ENCODE measurements at regions not wholly inside any gene's neighbourhood (a gene's known extent, or its start where the extent isn't known, plus 50 kb on each side); places are given as distances from the start of the nearest gene placed in this dataset.

- DNase-seq: no peak
These were observed 529.7 kb upstream of the ZNF608 start for GRCh38 chr5:125276096-125276495.

DNA sequence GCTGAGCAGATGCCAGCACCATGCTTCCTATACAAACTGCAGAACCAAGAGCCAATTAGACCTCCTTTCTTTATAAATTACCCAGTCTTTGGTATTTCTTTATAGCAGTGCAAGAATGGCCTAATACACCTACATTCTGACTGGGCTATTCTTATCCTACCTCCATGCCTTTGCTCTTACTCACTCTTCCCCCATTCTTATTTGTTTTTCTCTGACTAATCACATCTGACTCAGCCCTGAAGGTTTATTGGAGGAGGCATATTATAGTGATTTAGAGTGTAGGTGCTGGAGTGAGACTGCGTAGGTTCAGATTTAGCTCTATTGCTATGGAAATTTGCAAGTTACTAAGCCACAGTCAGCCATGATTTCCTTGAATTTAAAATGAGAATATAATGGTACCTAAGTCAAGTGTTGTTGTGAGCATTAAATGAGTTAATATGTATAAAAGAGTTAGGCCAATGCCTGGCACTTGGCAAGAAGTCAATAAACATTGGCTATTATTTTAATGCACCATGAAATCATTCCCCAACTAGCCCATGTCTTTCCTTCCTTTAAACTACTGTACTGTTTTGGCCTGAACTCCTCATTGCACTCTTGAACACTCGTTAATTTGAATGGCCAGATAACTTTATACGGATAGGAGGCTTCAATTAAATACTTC is 531.2 kb upstream of the ZNF608 start:
- no peak for DNase-seq

DNA sequence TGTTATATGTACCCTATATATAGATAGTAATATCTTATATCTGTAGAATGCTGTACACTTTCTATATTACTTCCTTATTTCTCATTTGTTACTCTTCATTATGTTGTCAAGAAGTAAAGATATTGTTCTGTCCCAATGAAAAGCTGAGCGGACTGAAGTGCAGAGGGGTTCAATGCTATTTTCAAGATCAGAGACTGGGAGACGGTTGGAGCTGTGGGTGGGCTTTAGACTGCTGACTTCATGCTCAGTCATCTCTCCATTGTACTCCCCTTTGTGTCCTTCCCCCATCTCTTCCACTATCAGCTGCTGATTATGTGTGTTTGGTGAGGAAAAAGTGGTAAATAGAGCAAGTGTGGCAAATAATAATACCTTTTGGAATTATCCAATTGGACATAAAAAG is 532.3 kb upstream of the ZNF608 start:
- no peak for DNase-seq

DNA sequence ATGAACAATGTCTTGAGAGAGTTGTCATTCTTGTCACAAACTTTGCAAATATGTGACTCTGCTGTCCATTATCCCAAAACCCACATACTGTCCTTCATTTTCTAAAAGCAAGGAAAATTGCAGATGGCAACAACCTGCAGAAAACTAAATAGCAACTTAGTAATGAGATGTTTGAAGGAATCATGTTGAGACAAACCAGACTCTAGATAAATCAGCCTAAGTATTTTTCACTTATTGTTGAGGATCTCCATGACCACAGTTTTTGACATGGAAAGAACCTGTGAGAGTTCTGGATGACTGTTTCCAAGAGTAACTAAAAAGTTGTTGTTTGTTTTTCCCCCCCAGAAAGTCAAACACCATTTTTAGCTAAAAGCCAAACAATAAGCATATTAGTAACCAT is 535.2 kb upstream of the ZNF608 start:
- no peak for DNase-seq

DNA sequence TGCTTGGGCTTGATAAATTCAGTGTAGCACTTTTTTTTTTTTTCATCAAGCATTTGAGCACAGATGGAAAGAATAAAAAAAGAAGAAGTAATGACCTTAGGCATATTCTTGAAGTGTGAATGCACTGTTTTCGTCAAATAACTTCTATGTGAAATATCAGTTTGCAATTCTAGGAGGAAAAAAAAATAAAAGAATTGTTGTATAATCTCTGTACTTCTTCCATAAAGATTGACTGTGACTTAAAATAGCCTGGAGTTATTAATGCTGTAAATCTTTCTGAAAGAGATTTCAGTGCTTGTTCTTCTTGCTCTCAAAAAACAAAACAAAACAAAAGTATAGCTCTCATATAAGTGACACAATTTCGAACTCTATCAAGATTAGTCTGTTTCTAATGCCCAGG is 536.9 kb upstream of the ZNF608 start:
- DNase-seq: no peak

DNA sequence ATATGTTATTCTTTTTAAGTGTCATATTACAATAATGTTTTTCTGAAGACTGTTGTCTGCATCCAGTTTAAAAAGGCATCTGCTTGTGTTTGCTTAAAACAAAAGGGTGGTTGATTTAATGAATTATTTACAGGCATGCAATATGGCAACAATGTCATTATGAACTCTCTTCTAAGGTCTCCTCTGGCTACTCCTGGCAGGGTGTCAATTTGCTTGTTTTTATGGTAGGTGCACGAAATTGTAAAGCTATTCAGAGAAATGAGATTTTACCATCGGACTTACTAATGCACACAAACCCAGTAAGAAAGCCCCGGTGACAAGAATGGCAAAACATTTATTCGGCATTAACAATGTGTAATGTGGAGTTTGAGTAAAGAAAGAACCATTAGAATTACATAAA is 539.8 kb upstream of the ZNF608 start:
- no peak for DNase-seq

GRCh38 chr5:125289606-125290005 is 543.2 kb upstream of the ZNF608 start:
- DNase-seq: no peak

DNA sequence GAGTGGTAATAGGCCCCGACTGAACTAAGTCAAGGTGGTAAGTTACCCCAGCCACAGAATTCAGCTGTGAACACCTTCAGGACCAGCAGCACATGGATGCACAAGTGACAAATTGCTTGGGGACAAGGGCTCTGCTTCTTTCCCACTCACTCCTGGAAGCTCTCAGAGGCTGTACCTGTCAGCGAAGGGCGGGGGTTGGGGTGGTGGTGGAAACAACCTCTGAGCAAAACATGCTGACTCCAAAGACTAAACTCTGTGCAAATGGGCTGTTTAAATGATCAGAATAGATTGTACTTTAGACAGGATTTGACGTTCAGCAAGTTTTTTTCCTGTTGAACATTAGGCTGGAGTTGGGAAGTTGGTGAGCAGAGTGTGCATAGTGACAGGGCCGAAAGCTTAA is 544.5 kb upstream of the ZNF608 start:
- DNase-seq: no peak

DNA sequence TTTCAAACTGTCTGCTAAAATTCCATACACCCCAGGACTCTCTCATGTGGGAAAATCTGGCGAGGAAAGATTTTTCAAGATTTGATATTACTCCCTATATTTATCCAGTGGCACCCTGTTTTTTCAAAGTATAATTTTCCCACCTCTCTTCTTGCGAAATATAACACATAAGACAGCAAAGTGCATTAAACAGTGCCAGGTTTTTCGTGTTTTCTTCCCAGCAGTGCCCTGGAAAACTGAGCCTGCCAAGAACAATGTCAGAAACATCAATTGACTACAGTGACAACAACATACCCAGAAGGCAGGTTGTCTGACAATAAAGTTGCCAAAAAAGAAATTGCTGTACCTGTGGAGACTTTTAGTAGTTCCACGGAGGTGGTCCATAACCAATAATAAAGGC is 545.0 kb upstream of the ZNF608 start:
- DNase-seq: no peak

- no peak for DNase-seq
These were observed 546.8 kb upstream of the ZNF608 start for GRCh38 chr5:125293223-125293622.

- peak in 1 of 51 donors; percentile 47 for DNase-seq
These were observed 547.3 kb upstream of the ZNF608 start for GRCh38 chr5:125293726-125294125.

GRCh38 chr5:125294844-125295243 is 548.4 kb upstream of the ZNF608 start:
- DNase-seq: no peak

- no peak for DNase-seq
These were observed 549.0 kb upstream of the ZNF608 start for GRCh38 chr5:125295405-125295872.

DNA sequence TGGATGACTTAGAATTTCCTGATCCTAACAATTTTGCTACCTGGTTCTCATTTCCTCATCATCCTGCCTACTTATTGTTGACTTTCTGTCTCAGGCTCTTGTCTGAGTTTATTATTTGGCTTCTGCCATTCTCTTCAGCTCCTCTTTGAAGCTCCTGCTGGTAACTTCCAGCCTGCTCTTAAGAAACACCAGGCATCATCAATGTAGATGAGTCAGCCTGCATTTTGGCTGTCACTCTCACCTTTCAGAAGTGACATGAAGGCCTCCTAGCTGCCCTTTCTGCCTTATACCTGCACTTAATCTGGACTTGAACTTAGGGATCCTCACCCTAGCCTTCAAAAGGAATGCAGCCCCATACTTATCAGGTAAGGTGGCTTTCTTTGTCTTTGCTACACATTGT is 551.8 kb upstream of the ZNF608 start:
- DNase-seq: no peak

GRCh38 chr5:125298746-125299379 is 552.4 kb upstream of the ZNF608 start:
- DNase-seq: no peak

DNA sequence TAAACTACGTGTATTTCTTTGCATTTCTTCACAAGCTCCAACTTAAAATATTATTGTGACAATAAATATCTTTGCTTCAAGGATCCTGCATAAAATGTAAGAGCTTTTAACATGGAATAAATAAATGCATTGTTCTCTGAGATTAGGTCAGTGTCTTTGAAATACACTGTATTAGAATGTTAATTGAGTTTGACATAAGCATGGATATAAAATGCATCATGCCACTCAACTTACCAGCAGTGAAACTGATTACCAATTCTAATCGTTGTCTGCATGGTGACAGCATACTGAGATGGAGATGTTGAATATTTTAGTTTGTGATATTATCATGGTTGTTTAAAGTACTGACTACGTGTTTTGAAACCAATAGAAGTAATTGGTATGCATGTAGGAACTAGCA is 555.3 kb upstream of the ZNF608 start:
- no peak for DNase-seq

GRCh38 chr5:125302577-125302976 is 556.1 kb upstream of the ZNF608 start:
- no peak for DNase-seq

DNA sequence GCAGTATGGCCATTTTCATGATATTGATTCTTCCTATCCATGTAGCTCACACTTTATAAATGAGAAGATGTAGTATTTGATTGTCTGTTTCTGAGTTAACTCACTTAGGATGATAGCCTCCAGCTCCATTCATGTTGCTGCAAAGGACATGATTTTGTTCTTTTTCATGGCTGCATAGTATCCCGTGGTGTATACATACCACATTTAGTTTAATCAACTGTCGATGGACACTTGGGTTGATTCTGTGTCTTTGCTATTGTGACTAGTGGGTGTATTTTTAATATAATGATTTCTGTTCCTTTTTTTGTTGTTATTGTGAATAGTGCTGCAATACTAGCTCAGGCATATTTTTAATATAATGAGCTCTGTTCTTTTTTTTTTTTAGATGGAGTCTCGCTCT is 560.3 kb upstream of the ZNF608 start:
- DNase-seq: no peak

GRCh38 chr5:125310749-125311148 is 564.3 kb upstream of the ZNF608 start:
- no peak for DNase-seq

GRCh38 chr5:125311743-125312142 is 565.3 kb upstream of the ZNF608 start:
- DNase-seq: no peak

GRCh38 chr5:125313555-125313954 is 567.1 kb upstream of the ZNF608 start:
- DNase-seq: no peak

GRCh38 chr5:125315306-125315705 is 568.9 kb upstream of the ZNF608 start:
- no peak for DNase-seq

DNA sequence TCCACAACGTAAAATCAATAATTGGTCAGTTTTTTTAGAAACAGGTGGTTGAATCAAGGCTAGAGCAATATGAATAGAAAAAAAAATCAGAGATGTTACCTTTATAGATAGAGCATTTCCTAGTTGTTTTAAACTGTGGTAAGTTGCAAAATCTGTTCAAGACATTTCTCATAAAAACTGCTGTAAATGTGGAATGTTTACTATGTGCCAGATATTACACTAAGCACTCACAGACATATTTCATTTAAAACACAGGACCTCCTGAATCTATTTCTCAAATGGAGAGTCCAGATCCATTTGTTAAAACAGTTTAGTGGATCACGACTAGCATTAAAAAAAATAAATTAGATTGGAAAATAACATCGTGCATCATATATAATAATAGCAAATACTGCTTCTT is 570.0 kb upstream of the ZNF608 start:
- no peak for DNase-seq
